Liver (tissue), 8 donors: ENCODE measurements at regions not wholly inside any gene's neighbourhood (a gene's known extent, or its start where the extent isn't known, plus 50 kb on each side); places are given as distances from the start of the nearest gene placed in this dataset.

Experiments
- DNase-seq: peaks from one replicate; pipeline ENCODE4 v3.0.0-alpha.2; 2017; ENCODE audit warnings: low spot score
- H3K27ac ChIP-seq, 2 donors: one replicate each; pipeline ENCODE4 v1.7.0; 2013; ENCODE audit warnings: inconsistent platforms in 2 of 2, low read length in 2 of 2, control low read depth in 1 of 2, low read depth in 1 of 2, mild to moderate bottlenecking in 1 of 2
- H3K27me3 ChIP-seq, 4 donors: one replicate each; pipeline versions ENCODE4 v1.6.1 to v1.7.0; 2013; ENCODE audit warnings: low read length in 3 of 4, inconsistent platforms in 1 of 4, mild to moderate bottlenecking in 1 of 4, moderate library complexity in 1 of 4; ENCODE audit not compliant: control insufficient read depth in 4 of 4, insufficient read depth in 4 of 4
- H3K36me3 ChIP-seq, 4 donors: one replicate each; pipeline versions ENCODE4 v1.6.1 to v1.7.0; 2013; ENCODE audit warnings: low read length in 3 of 4, mild to moderate bottlenecking in 3 of 4, low read depth in 1 of 4, moderate library complexity in 1 of 4; ENCODE audit not compliant: control insufficient read depth in 4 of 4, insufficient read depth in 3 of 4
- H3K4me1 ChIP-seq, 4 donors: one replicate each; pipeline versions ENCODE4 v1.6.1 to v1.7.0; 2013; ENCODE audit warnings: low read length in 3 of 4, mild to moderate bottlenecking in 3 of 4, moderate library complexity in 1 of 4; ENCODE audit not compliant: control insufficient read depth in 4 of 4, insufficient read depth in 4 of 4
- H3K4me3 ChIP-seq, 3 donors: one replicate each; pipeline versions ENCODE4 v1.6.1 to v1.7.0; 2013; ENCODE audit warnings: low read length in 3 of 3, control low read depth in 1 of 3, low read depth in 1 of 3, mild to moderate bottlenecking in 1 of 3
- H3K9ac ChIP-seq, 2 donors: one replicate each; pipeline ENCODE4 v1.7.0; 2013; ENCODE audit warnings: low read length in 2 of 2, mild to moderate bottlenecking in 2 of 2, moderate library complexity in 2 of 2, control low read depth in 1 of 2, low read depth in 1 of 2
- H3K9me3 ChIP-seq, 4 donors: one replicate each; pipeline versions ENCODE4 v1.6.1 to v1.7.0; 2013; ENCODE audit warnings: low read length in 3 of 4; ENCODE audit not compliant: control insufficient read depth in 4 of 4
- EGR1 ChIP-seq, 2 donors: IDR thresholded peaks; 2 replicates each; pipeline ENCODE4 v1.6.1; 2016 to 2018; ENCODE audit warnings: antibody characterized with exemption in 2 of 2, low read depth in 2 of 2
- FOXA1 ChIP-seq: IDR thresholded peaks from 2 replicates; pipeline ENCODE4 v1.6.1; 2016; ENCODE audit warnings: antibody characterized with exemption
- FOXA2 ChIP-seq: IDR thresholded peaks from 2 replicates; pipeline ENCODE4 v1.6.1; 2016; ENCODE audit warnings: antibody characterized with exemption
- GABPA ChIP-seq, 2 donors: IDR thresholded peaks in 1 of 2; conservative IDR thresholded peaks in 1 of 2; 2 replicates each; pipeline ENCODE4 v1.6.1; 2016; ENCODE audit warnings: antibody characterized with exemption in 2 of 2, mild to moderate bottlenecking in 1 of 2, moderate library complexity in 1 of 2
- HNF4G ChIP-seq: IDR thresholded peaks from 2 replicates; pipeline ENCODE4 v1.6.1; 2016; ENCODE audit warnings: antibody characterized with exemption
- JUND ChIP-seq, 2 donors: IDR thresholded peaks; 2 replicates each; pipeline ENCODE4 v1.6.1; 2016; ENCODE audit warnings: antibody characterized with exemption in 2 of 2
- NR2F2 ChIP-seq: IDR thresholded peaks from 2 replicates; pipeline ENCODE4 v1.6.1; 2016; ENCODE audit warnings: antibody characterized with exemption
- RAD21 ChIP-seq, 2 donors: IDR thresholded peaks; 2 replicates each; pipeline ENCODE4 v1.6.1; 2016; ENCODE audit warnings: antibody characterized with exemption in 2 of 2, mild to moderate bottlenecking in 2 of 2
- TAF1 ChIP-seq: conservative IDR thresholded peaks from 2 replicates; pipeline ENCODE4 v1.6.1; 2016; ENCODE audit warnings: antibody characterized with exemption, mild to moderate bottlenecking
- YY1 ChIP-seq: IDR thresholded peaks from 2 replicates; pipeline ENCODE4 v1.6.1; 2016; ENCODE audit warnings: antibody characterized with exemption, mild to moderate bottlenecking
- WGBS: extraction: QIAGEN DNeasy Blood & Tissue Kit; methylation state at CpG from one replicate; pipeline ENCODE4 v1.1.7; 2013; 5-methylcytosine and 5-hydroxymethylcytosine counted together
- TF ChIP-seq, protein P1 (sequence below): IDR thresholded peaks from 2 replicates; pipeline ENCODE4 v1.6.1; 2016; ENCODE audit warnings: antibody characterized with exemption, mild to moderate bottlenecking
- TF ChIP-seq, protein P2 (sequence below): IDR thresholded peaks from 2 replicates; pipeline ENCODE4 v1.6.1; 2016; ENCODE audit warnings: antibody characterized with exemption
- TF ChIP-seq, protein P3 (sequence below): IDR thresholded peaks from 2 replicates; pipeline ENCODE4 v1.6.1; 2016; ENCODE audit warnings: antibody characterized with exemption
- TF ChIP-seq, protein P4 (sequence below): fragments of 150-350 bp; IDR thresholded peaks from 2 replicates; pipeline ENCODE4 v1.5.1; 2017; ENCODE audit warnings: improper control_type of control experiment, low read depth, low read length; ENCODE audit not compliant: missing input control
- donor health status: healthy.
- donor health status: healthy.
- donor health status: healthy.
- donor health status: healthy.
- donor health status: healthy.

DNA sequence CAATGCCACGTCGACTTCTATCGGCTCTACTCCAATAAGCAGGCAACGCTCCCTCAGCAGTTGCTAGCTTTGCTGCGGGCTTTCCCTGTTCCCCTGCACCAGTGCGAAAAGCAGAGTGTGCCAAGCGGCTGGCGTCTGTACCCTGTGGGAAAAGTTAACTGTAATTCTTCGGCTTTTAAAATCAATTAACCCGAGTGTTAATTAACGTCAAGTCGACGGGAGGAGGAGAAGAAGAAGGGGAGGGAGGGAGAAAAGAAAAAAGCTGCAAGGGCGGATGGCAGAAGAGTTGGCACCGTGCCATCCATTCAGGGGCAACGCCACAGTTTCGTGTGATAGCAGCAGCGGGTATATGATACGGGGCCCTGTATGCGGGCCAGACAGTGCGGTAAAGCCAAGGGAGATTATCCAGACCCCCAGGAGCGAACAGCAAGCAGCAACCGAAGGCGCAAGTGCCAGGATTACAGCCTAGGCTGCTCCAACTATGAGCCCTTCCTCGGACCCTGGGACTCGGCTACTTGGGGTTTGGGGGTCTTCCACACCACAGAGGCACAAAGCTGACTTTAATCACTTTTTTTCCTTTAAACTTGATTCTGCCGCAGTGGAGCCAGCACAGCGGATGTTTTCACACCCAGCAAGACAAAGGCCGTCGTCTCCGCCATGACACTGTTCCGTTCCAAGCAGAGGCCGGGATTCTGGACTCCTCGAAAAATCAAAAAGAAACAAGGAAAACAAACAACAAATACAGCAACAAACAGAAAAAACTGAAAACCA is 253.8 kb upstream of the PMFBP1 start (continued):
- TF ChIP-seq, protein P1, sequence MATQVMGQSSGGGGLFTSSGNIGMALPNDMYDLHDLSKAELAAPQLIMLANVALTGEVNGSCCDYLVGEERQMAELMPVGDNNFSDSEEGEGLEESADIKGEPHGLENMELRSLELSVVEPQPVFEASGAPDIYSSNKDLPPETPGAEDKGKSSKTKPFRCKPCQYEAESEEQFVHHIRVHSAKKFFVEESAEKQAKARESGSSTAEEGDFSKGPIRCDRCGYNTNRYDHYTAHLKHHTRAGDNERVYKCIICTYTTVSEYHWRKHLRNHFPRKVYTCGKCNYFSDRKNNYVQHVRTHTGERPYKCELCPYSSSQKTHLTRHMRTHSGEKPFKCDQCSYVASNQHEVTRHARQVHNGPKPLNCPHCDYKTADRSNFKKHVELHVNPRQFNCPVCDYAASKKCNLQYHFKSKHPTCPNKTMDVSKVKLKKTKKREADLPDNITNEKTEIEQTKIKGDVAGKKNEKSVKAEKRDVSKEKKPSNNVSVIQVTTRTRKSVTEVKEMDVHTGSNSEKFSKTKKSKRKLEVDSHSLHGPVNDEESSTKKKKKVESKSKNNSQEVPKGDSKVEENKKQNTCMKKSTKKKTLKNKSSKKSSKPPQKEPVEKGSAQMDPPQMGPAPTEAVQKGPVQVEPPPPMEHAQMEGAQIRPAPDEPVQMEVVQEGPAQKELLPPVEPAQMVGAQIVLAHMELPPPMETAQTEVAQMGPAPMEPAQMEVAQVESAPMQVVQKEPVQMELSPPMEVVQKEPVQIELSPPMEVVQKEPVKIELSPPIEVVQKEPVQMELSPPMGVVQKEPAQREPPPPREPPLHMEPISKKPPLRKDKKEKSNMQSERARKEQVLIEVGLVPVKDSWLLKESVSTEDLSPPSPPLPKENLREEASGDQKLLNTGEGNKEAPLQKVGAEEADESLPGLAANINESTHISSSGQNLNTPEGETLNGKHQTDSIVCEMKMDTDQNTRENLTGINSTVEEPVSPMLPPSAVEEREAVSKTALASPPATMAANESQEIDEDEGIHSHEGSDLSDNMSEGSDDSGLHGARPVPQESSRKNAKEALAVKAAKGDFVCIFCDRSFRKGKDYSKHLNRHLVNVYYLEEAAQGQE = no peak

DNA sequence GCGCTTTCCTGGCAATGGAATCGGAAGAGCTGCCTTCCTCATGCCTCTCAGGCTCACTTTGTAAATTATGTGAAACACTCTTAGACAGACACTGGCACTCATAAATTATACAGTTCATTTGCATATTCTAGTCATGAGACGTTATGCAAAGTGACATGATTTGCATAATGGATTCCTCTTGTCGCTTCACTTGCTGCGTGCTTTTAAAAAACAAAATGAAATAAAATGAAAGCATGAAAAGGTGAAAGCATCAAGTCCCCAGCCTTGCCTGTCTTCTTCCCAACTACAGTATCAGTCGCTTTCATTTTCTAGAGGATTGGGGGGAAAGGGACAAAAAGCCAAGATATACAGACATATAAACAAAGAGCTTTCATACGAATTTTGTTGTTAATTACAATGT is 252.8 kb upstream of the PMFBP1 start:
- no peak overlapping the region for H3K4me3 ChIP-seq
- H3K27me3 ChIP-seq = no peaks in the 10 kb centered on the region
- H3K9ac ChIP-seq = no peak overlapping the region
- WGBS = 86% methylated on average over 7 of the region's 7 CpGs
- no peaks in the 10 kb centered on the region for H3K4me1 ChIP-seq
- no peaks in the 10 kb centered on the region for H3K36me3 ChIP-seq
- TF ChIP-seq FOXA2 (no peak), FOXA1 (no peak)
- H3K9me3 ChIP-seq = peaks cover 0 to 14% (median 2%) of the 10 kb centered on the region in 4 donors
- H3K27ac ChIP-seq = no peak overlapping the region
- DNase-seq = no peak

DNA sequence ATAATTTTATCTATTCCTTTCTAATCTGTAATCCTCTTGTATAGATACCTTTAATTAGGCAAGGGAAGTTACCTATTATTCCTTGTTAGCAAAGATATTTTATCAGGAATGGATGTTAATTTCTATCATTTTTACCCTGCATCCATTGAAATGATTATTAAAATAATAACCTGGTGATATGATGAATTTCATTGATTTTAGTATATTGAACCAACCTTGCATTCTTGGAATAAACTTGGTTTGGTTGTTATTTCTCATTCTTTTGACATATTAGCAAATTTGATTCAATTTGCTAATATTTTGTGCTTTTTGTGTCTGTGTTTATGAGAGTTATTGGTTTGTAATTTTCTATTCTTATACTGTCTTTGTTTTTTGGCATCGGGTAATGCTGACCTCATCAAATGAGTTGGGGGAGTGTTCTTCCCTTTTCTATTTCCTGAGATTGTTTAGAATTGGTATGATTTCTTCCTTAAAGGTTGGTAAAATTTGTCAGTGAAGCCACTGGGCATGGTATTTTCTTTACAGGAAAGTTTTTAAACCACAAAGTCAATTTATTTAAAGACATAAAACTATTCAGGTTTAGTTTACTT is 250.4 kb upstream of the PMFBP1 start:
- H3K4me3 ChIP-seq = no peak overlapping the region

More for the DNA sequence above, 250.4 kb upstream of the PMFBP1 start:
- Histone ChIP-seq H3K36me3 (no peaks in the 10 kb centered on the region), H3K27ac (no peak overlapping the region), H3K27me3 (no peaks in the 10 kb centered on the region), H3K9me3 (peaks cover 0 to 14% (median 2%) of the 10 kb centered on the region in 4 donors), H3K4me1 (no peaks in the 10 kb centered on the region), H3K9ac (no peak overlapping the region)
- no peak for DNase-seq
- TF ChIP-seq HNF4G (no peak), EGR1 (IDR thresholded peaks at IDR 0.05; ENCODE audit: low read depth in 2 of 2) (no peak), TAF1 (no peak), NR2F2 (no peak), RAD21 (IDR thresholded peaks at IDR 0.05) (no peak), GABPA (IDR thresholded peaks at IDR 0.05 in 1 of 2, conservative IDR thresholded peaks at IDR 0.05 in 1 of 2) (no peak), YY1 (no peak), FOXA1 (no peak), FOXA2 (no peak), JUND (IDR thresholded peaks at IDR 0.05) (no peak)
- TF ChIP-seq, protein P2, sequence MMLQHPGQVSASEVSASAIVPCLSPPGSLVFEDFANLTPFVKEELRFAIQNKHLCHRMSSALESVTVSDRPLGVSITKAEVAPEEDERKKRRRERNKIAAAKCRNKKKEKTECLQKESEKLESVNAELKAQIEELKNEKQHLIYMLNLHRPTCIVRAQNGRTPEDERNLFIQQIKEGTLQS = no peak
- TF ChIP-seq, protein P1 = no peak
- TF ChIP-seq, protein P3, sequence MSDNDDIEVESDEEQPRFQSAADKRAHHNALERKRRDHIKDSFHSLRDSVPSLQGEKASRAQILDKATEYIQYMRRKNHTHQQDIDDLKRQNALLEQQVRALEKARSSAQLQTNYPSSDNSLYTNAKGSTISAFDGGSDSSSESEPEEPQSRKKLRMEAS = no peak
- TF ChIP-seq, protein P4, sequence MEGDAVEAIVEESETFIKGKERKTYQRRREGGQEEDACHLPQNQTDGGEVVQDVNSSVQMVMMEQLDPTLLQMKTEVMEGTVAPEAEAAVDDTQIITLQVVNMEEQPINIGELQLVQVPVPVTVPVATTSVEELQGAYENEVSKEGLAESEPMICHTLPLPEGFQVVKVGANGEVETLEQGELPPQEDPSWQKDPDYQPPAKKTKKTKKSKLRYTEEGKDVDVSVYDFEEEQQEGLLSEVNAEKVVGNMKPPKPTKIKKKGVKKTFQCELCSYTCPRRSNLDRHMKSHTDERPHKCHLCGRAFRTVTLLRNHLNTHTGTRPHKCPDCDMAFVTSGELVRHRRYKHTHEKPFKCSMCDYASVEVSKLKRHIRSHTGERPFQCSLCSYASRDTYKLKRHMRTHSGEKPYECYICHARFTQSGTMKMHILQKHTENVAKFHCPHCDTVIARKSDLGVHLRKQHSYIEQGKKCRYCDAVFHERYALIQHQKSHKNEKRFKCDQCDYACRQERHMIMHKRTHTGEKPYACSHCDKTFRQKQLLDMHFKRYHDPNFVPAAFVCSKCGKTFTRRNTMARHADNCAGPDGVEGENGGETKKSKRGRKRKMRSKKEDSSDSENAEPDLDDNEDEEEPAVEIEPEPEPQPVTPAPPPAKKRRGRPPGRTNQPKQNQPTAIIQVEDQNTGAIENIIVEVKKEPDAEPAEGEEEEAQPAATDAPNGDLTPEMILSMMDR = no peak
- 90% methylated on average over 1 of the region's 1 CpG for WGBS
